ENCODE measurements at regions not wholly inside any gene's neighbourhood (a gene's known extent, or its start where the extent isn't known, plus 50 kb on each side); places are given as distances from the start of the nearest gene placed in this dataset.

DNA sequence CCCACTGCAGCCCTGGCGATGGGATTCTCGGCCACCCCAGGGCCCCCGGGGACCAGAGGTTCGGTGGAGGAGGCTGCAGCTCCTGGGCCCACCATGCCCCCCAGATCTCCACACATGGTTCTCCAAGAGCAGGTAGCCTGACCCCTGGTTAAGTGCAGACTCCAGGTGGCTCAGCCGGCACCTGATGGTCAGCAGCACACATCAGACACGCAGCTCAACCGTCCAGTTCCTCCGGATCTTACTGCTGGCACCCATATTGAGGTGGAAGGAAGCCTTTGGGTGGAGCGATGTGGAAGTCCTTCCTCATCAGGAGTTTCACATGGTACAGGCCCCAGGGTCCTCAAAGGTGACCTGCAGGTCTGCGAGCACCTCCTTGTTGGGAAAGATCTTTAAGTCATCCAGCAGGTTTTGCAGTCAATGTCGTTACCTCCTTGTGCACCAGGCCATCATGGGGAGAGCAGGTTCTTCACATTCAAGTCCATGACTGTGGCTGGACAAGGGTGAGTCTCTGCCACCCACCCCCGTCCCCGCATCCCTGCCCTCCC lies 74.2 kb upstream of the EEPD1 start:
- TF ChIP-seq POLR2A (IDR thresholded peaks at IDR 0.05) (no peak), POLR2AphosphoS5 (IDR thresholded peaks at IDR 0.05) (no peak), EP300 (IDR thresholded peaks at IDR 0.05) (no peak)
- TF ChIP-seq, protein P1, sequence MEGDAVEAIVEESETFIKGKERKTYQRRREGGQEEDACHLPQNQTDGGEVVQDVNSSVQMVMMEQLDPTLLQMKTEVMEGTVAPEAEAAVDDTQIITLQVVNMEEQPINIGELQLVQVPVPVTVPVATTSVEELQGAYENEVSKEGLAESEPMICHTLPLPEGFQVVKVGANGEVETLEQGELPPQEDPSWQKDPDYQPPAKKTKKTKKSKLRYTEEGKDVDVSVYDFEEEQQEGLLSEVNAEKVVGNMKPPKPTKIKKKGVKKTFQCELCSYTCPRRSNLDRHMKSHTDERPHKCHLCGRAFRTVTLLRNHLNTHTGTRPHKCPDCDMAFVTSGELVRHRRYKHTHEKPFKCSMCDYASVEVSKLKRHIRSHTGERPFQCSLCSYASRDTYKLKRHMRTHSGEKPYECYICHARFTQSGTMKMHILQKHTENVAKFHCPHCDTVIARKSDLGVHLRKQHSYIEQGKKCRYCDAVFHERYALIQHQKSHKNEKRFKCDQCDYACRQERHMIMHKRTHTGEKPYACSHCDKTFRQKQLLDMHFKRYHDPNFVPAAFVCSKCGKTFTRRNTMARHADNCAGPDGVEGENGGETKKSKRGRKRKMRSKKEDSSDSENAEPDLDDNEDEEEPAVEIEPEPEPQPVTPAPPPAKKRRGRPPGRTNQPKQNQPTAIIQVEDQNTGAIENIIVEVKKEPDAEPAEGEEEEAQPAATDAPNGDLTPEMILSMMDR (IDR thresholded peaks at IDR 0.05), result no peak

All from upper lobe of left lung (tissue), 4 donors.